NCI-H460 (cell line): ENCODE measurements at regions not wholly inside any gene's neighbourhood (a gene's known extent, or its start where the extent isn't known, plus 50 kb on each side); places are given as distances from the start of the nearest gene placed in this dataset.
"Not testable (repeated sequence)": the region's sequence is repeated elsewhere in the genome, so short reads cannot be mapped to it uniquely, and the experiment has no call there.

Experiments
- DNase-seq: peaks from one replicate; pipeline ENCODE4 v3.0.0-alpha.2; 2016; ENCODE audit warnings: low read depth; ENCODE audit errors: extremely low read depth

- no peak for DNase-seq
Observed at GRCh38 chr9:107809871-107810460, 320.4 kb upstream of the KLF4 start.

- no peak for DNase-seq
Observed at GRCh38 chr9:107807183-107807582, 317.6 kb upstream of the KLF4 start.

GRCh38 chr9:107805201-107805600, 315.6 kb upstream of the KLF4 start:
- DNase-seq: no peak

- no peak for DNase-seq
Observed at GRCh38 chr9:107794259-107794658, 304.7 kb upstream of the KLF4 start.

- DNase-seq: no peak
Observed at GRCh38 chr9:107793541-107793940, 304.0 kb upstream of the KLF4 start.

GRCh38 chr9:107792596-107792995, 303.0 kb upstream of the KLF4 start:
- DNase-seq: no peak

- no peak for DNase-seq
Observed at GRCh38 chr9:107792006-107792405, 302.4 kb upstream of the KLF4 start.

GRCh38 chr9:107789001-107789700, 299.6 kb upstream of the KLF4 start:
- no peak for DNase-seq

GRCh38 chr9:107786561-107786960, 297.0 kb upstream of the KLF4 start:
- no peak for DNase-seq

GRCh38 chr9:107784235-107784958, 294.8 kb upstream of the KLF4 start:
- peak; percentile 5 for DNase-seq

- no peak for DNase-seq
Observed at GRCh38 chr9:107782789-107783188, 293.2 kb upstream of the KLF4 start.

GRCh38 chr9:107782381-107782780, 292.8 kb upstream of the KLF4 start:
- no peak for DNase-seq

GRCh38 chr9:107780960-107781359, 291.4 kb upstream of the KLF4 start:
- no peak for DNase-seq

- DNase-seq: no peak
Observed at GRCh38 chr9:107779731-107780130, 290.2 kb upstream of the KLF4 start.

GRCh38 chr9:107778661-107779060, 289.1 kb upstream of the KLF4 start:
- no peak for DNase-seq

GRCh38 chr9:107774099-107774498, 284.5 kb upstream of the KLF4 start:
- not testable (repeated sequence) for DNase-seq

- DNase-seq: no peak
Observed at GRCh38 chr9:107772988-107773387, 283.4 kb upstream of the KLF4 start.

- DNase-seq: no peak
Observed at GRCh38 chr9:107770716-107771115, 281.1 kb upstream of the KLF4 start.

GRCh38 chr9:107768224-107768623, 278.7 kb upstream of the KLF4 start:
- DNase-seq: no peak

GRCh38 chr9:107767711-107768110, 278.1 kb upstream of the KLF4 start:
- DNase-seq: no peak

- DNase-seq: not testable (repeated sequence)
Observed at GRCh38 chr9:107763469-107763868, 273.9 kb upstream of the KLF4 start.

- DNase-seq: no peak
Observed at GRCh38 chr9:107761307-107761706, 271.7 kb upstream of the KLF4 start.
